Type B pancreatic cell (in vitro differentiated cells): ENCODE measurements at regions not wholly inside any gene's neighbourhood (a gene's known extent, or its start where the extent isn't known, plus 50 kb on each side); places are given as distances from the start of the nearest gene placed in this dataset.

Experiments used
- DNase-seq: peaks from one replicate; pipeline ENCODE4 v3.0.0; 2021; ENCODE audit warnings: mixed read lengths; ENCODE audit not compliant: unreplicated experiment; ENCODE audit errors: extremely low spot score
- H3K27ac Mint-ChIP-seq: 2 replicates; pipeline ENCODE4 v1.8.0; 2021; ENCODE audit warnings: mild to moderate bottlenecking, mixed read lengths
- H3K27me3 Mint-ChIP-seq: 2 replicates; pipeline ENCODE4 v1.8.0; 2021; ENCODE audit warnings: mixed read lengths
- H3K36me3 Mint-ChIP-seq: 2 replicates; pipeline ENCODE4 v1.8.0; 2021; ENCODE audit warnings: mixed read lengths
- H3K4me1 Mint-ChIP-seq: one replicate; pipeline ENCODE4 v1.8.0; 2021; ENCODE audit warnings: mixed read lengths; ENCODE audit not compliant: unreplicated experiment
- H3K4me3 Mint-ChIP-seq: 2 replicates; pipeline ENCODE4 v1.8.0; 2021; ENCODE audit warnings: mild to moderate bottlenecking, mixed read lengths
- H3K9me3 Mint-ChIP-seq: 2 replicates; pipeline ENCODE4 v1.8.0; 2021; ENCODE audit warnings: mixed read lengths
- TF ChIP-seq, protein P1 (sequence below): fragments of 200-600 bp; sonication (generic); conservative IDR thresholded peaks from 2 replicates; pipeline ENCODE4 v1.5.0; 2021; ENCODE audit warnings: antibody characterized with exemption, mild to moderate bottlenecking

DNA sequence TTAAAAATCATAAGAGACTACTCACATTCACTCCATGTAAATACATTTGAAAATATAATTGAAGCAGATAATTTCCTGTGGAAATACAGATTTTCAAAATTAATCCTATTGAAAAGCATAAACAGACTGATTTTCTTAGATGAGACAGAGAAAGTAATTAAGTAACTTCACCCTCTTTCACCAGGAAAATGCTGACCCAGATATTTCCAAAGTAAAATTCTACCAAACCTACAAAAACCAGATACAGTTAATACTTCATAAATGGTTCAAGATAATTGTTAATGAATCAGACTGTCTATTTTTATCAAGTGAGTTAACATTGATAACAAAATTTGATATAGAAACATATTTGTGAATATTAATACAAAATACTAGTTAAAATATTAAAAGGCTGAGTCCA is 233.5 kb upstream of the KHDRBS2 start:
- no peak overlapping the region for H3K4me3 Mint-ChIP-seq
- no peaks in the 10 kb centered on the region for H3K27me3 Mint-ChIP-seq
- TF ChIP-seq, protein P1, sequence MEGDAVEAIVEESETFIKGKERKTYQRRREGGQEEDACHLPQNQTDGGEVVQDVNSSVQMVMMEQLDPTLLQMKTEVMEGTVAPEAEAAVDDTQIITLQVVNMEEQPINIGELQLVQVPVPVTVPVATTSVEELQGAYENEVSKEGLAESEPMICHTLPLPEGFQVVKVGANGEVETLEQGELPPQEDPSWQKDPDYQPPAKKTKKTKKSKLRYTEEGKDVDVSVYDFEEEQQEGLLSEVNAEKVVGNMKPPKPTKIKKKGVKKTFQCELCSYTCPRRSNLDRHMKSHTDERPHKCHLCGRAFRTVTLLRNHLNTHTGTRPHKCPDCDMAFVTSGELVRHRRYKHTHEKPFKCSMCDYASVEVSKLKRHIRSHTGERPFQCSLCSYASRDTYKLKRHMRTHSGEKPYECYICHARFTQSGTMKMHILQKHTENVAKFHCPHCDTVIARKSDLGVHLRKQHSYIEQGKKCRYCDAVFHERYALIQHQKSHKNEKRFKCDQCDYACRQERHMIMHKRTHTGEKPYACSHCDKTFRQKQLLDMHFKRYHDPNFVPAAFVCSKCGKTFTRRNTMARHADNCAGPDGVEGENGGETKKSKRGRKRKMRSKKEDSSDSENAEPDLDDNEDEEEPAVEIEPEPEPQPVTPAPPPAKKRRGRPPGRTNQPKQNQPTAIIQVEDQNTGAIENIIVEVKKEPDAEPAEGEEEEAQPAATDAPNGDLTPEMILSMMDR: no peak
- no peak for DNase-seq
- H3K4me1 Mint-ChIP-seq: no peaks in the 10 kb centered on the region
- no peak overlapping the region for H3K27ac Mint-ChIP-seq
- no peaks in the 10 kb centered on the region for H3K36me3 Mint-ChIP-seq
- H3K9me3 Mint-ChIP-seq: no peaks in the 10 kb centered on the region

DNA sequence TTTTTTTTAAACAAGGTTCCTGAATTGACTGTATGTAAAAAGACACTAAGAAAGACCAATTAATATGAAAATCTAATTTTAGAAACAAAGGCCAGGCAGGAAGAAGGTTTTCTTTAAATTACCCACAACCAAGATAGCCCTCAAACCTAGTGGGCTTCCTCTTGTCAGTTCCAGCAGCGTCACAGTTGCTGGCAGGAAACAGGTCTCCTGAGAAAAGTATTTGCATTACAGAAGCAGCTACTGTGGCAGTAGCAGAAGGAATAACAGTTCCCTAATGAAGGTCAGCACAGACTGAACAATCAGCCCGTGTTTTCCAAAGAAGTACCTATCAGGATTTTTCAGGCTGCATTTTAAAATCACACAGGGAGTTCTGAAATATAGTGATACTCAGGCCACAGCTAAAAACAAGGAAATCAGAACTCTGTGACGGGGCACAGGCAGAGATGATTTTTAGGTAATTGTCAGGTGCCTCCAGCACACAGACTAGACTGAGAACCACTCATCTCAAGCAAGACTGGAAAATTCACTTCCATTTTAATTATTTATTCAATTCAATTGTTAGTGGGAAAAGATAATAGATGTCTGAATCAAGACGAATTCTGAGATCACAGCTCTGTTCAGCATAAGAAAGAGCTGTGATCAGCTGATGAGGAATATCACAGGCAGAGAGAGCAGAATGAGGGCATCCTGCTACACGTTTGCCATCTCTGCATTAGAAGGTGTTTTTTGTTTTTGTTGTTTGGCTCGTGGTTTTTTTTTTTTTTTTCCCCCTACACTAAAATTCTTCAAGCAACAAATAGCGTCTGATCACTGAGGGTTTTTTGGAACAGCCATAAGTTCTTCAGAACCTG is 230.5 kb upstream of the KHDRBS2 start:
- Mint-ChIP-seq H3K4me3 (no peak overlapping the region), H3K9me3 (no peaks in the 10 kb centered on the region), H3K4me1 (no peaks in the 10 kb centered on the region), H3K27ac (no peak overlapping the region), H3K36me3 (no peaks in the 10 kb centered on the region), H3K27me3 (no peaks in the 10 kb centered on the region)
- no peak for DNase-seq
- TF ChIP-seq, protein P1: no peak

DNA sequence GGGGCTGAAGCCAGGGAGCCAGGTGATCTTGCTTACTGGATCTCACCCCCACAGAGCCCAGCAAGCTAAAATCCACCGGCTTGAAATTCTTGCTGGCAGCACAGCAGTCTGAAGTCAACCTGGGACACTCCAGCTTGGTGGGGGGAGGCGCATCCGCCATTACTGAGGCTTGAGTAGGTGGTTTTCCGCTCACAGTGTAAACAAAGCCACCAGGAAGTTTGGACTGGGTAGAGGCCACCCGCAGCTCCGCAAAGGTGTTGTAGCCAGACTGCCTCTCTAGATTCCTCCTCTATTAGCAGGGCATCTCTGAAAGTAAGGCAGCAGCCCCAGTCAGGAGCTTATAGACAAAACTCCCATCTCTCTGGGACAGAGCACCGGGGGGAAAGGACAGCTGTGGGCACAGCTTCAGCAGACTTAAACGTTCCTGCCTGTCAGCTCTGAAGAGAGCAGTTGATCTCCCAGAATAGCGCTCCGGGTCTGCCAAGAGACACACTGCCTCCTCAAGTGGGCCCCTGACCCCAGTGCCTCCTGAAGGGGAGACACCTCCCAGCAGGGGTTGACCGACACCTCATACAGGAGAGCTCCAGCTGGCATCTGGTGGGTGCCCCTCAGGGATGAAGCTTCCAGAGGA is 206.3 kb upstream of the KHDRBS2 start:
- Mint-ChIP-seq H3K27me3 (no peaks in the 10 kb centered on the region), H3K4me1 (no peaks in the 10 kb centered on the region), H3K36me3 (no peaks in the 10 kb centered on the region), H3K27ac (no peak overlapping the region), H3K4me3 (no peak overlapping the region), H3K9me3 (peaks cover 4% of the 10 kb centered on the region)
- no peak for DNase-seq
- TF ChIP-seq, protein P1: no peak

DNA sequence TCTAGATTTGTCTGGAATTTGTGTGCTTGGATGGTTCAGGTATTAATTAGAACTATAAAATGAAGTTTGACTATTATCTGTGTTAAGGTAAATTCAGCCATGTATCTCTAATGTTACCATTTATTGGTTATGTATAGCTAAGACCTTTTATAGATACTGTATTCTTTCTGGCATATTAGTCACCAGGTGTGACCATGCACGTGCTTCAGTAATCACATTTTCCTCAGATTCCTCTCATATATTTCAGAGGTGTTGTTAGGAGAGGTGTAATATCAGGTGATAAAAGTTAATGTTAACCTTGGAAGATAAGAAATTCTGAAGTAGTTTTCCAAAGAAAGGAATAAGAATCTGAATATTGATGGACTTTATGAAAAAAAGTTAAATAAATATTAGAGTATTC is 194.5 kb upstream of the KHDRBS2 start:
- H3K36me3 Mint-ChIP-seq: no peaks in the 10 kb centered on the region
- TF ChIP-seq, protein P1: no peak
- no peak for DNase-seq
- no peaks in the 10 kb centered on the region for H3K27me3 Mint-ChIP-seq
- H3K27ac Mint-ChIP-seq: no peak overlapping the region
- no peak overlapping the region for H3K4me3 Mint-ChIP-seq
- no peaks in the 10 kb centered on the region for H3K9me3 Mint-ChIP-seq
- H3K4me1 Mint-ChIP-seq: no peaks in the 10 kb centered on the region

DNA sequence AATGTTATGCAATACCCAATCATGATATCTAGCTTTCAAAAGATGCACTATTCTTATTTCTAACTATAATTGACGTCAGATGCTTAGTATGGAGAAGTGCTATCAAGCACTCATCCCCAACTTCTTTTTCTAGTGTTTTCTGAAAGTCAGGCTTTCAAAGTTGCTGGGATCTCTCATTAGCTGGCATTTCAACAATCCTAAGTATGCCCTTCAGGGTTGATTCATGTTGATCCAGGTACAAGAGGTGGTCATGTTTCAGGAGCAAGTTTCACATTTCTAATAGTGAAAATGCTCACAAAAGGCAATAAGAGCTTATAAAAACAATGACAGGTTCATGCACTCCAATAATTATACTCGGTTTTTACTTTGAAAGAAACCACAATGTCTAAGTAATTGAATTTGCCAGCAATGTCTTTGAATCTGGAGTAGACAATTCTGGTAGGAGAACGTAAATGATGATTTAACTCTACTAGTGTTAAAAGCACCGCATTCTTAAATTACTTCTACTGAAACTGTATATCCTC is 193.7 kb upstream of the KHDRBS2 start:
- Mint-ChIP-seq H3K27me3 (no peaks in the 10 kb centered on the region), H3K4me3 (no peak overlapping the region), H3K9me3 (no peaks in the 10 kb centered on the region), H3K27ac (peak overlapping the region; percentile 32), H3K4me1 (no peaks in the 10 kb centered on the region), H3K36me3 (no peaks in the 10 kb centered on the region)
- TF ChIP-seq, protein P1: no peak
- DNase-seq: no peak
